PC-9 (cell line): ENCODE measurements at regions not wholly inside any gene's neighbourhood (a gene's known extent, or its start where the extent isn't known, plus 50 kb on each side); places are given as distances from the start of the nearest gene placed in this dataset.

Experiments used
- BruUV-seq: library from RNA; stranded (reverse); fragments of 400-500 nt; replicated peaks from 2 replicates; lab custom pipeline; 2021; lab: Mats Ljungman, UMichigan
- CTCF ChIA-PET: fragments of 300-600 bp; sonication (Branson Sonifier 250); formaldehyde crosslinking; loops from one replicate; lab custom pipeline; 2022; ENCODE audit warnings: antibody characterized with exemption; lab: Charles Lee
- POLR2A ChIA-PET: fragments of 300-600 bp; sonication (Branson Sonifier 250); formaldehyde crosslinking; loops from one replicate; lab custom pipeline; 2022; ENCODE audit warnings: antibody characterized with exemption; ENCODE audit not compliant: unreplicated experiment; lab: Charles Lee
- DNase-seq, 2 experiments: peaks; one replicate each; pipeline versions ENCODE4 v3.0.0 to v3.0.0-alpha.2; 2015 to 2022; ENCODE audit warnings: mixed read lengths in 1 of 2
- H2AFZ ChIP-seq: fragments of 200-600 bp; sonication (generic); 2 replicates; pipeline ENCODE4 v1.8.1; 2017; ENCODE audit warnings: antibody characterized with exemption
- H3F3A ChIP-seq: fragments of 200-600 bp; sonication (generic); 2 replicates; pipeline ENCODE4 v1.8.1; 2017; ENCODE audit warnings: antibody characterized with exemption, mild to moderate bottlenecking, low read depth; ENCODE audit not compliant: insufficient read depth
- H3K27ac ChIP-seq: fragments of 200-600 bp; sonication (generic); 2 replicates; pipeline ENCODE4 v1.6.1; 2016; ENCODE audit warnings: mixed run types
- H3K27me3 ChIP-seq: fragments of 200-600 bp; sonication (generic); 2 replicates; pipeline ENCODE4 v1.6.1; 2016; ENCODE audit warnings: low read depth, mixed run types; ENCODE audit not compliant: insufficient read depth
- H3K36me3 ChIP-seq: fragments of 200-600 bp; sonication (generic); 2 replicates; pipeline ENCODE4 v1.6.1; 2016; ENCODE audit warnings: low read depth, mixed run types
- H3K4me1 ChIP-seq: fragments of 200-600 bp; sonication (generic); replicated peaks from 2 replicates; pipeline ENCODE4 v1.6.1; 2016; ENCODE audit warnings: mixed run types; ENCODE audit not compliant: insufficient read depth
- H3K4me2 ChIP-seq: fragments of 200-600 bp; sonication (generic); 2 replicates; pipeline ENCODE4 v1.6.1; 2017; ENCODE audit warnings: mixed run types
- H3K4me3 ChIP-seq: fragments of 200-600 bp; sonication (generic); 2 replicates; pipeline ENCODE4 v1.6.1; 2016; ENCODE audit warnings: mixed run types
- H3K79me2 ChIP-seq: fragments of 200-600 bp; sonication (generic); 2 replicates; pipeline ENCODE4 v1.6.1; 2017; ENCODE audit warnings: low read depth, mixed run types
- H3K9me2 ChIP-seq: fragments of 200-600 bp; sonication (generic); 2 replicates; pipeline ENCODE4 v1.8.1; 2017; ENCODE audit warnings: mild to moderate bottlenecking; ENCODE audit not compliant: insufficient read depth
- H3K9me3 ChIP-seq: fragments of 200-600 bp; sonication (generic); 2 replicates; pipeline ENCODE4 v1.8.1; 2016; ENCODE audit warnings: low read depth; ENCODE audit not compliant: insufficient read depth
- H4K20me1 ChIP-seq: fragments of 200-600 bp; sonication (generic); 2 replicates; pipeline ENCODE4 v1.8.1; 2017; ENCODE audit not compliant: insufficient read depth
- CTCF ChIP-seq: fragments of 200-600 bp; sonication (generic); conservative IDR thresholded peaks from 2 replicates; pipeline ENCODE4 v1.6.1; 2017; ENCODE audit warnings: mixed run types, antibody characterized with exemption, mild to moderate bottlenecking, moderate library complexity
- EZH2 ChIP-seq: fragments of 200-600 bp; sonication (generic); IDR thresholded peaks from 2 replicates; pipeline ENCODE4 v1.8.0; 2017; ENCODE audit warnings: antibody characterized with exemption, low read depth
- intact Hi-C: fragments of 100-400 bp; cut with micrococcal nuclease; formaldehyde crosslinking; loops from one replicate; pipeline ENCODE4 v1.10.0; 2022; ENCODE audit not compliant: unreplicated experiment

DNA sequence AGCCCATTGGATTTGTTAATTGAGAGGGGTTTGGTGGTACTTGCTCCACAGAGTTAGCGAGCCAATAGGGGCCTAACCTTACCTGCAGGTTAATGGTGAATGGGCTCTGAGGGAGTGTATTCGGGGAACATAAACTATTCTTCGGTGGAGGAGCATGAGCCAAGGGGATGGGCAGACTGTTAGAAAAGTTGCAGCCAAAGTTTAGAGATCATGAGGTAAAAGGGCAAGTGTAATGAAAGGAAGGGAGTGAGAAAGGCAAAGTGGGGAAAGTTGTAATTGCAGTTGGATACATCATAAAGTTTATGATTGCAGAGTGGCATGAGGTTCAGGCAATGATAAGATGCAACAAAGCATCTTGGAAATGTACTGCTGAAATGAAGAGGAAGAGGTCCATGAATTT is 142.1 kb upstream of the TBX18 start:
- Histone ChIP-seq H3K4me2 (no peak overlapping the region), H4K20me1 (no peaks in the 10 kb centered on the region), H2AFZ (no peak overlapping the region), H3K4me3 (no peak overlapping the region), H3K36me3 (no peaks in the 10 kb centered on the region), H3K27me3 (no peaks in the 10 kb centered on the region), H3K27ac (no peak overlapping the region), H3K4me1 (no peaks in the 10 kb centered on the region), H3K9me2 (no peaks in the 10 kb centered on the region), H3K79me2 (no peaks in the 10 kb centered on the region), H3F3A (no peaks in the 10 kb centered on the region), H3K9me3 (no peaks in the 10 kb centered on the region)
- no peak for DNase-seq
- BruUV-seq = no TSS peak
- TF ChIP-seq EZH2 (no peak), CTCF (no peak)
- ChIA-PET POLR2A (no interaction called here), CTCF (no interaction called here)
- intact Hi-C loops = no loop called here

DNA sequence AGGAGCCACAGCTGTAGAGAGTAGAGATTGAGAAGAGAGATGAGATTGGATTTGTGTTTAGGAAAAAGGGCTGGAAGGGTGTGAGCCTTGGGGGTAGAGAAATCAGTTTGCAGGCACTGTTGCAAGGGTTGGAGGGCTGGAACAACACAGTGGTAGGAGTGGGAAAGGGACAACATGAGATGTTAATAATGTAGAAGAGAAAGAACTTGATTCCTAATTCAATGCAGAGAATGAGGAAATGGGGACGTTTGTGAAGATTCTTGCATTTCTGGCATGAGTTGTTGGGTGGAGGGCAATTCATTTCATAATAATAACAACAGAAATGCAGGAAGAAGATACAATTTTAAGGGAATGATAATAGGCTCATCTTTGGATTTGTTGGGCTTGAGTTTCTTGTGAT is 141.4 kb upstream of the TBX18 start:
- no peaks in the 10 kb centered on the region for H3K9me2 ChIP-seq
- H3K4me3 ChIP-seq = no peak overlapping the region
- BruUV-seq = no TSS peak
- H3K27me3 ChIP-seq = no peaks in the 10 kb centered on the region
- no peak overlapping the region for H3K27ac ChIP-seq
- POLR2A ChIA-PET = no interaction called here
- intact Hi-C loops = no loop called here
- no peak overlapping the region for H2AFZ ChIP-seq
- H3K79me2 ChIP-seq = no peaks in the 10 kb centered on the region
- H3K36me3 ChIP-seq = no peaks in the 10 kb centered on the region
- no peak for TF ChIP-seq EZH2
- TF ChIP-seq CTCF = no peak
- DNase-seq = no peak
- CTCF ChIA-PET = no interaction called here
- H3F3A ChIP-seq = no peaks in the 10 kb centered on the region
- no peak overlapping the region for H3K4me2 ChIP-seq
- no peaks in the 10 kb centered on the region for H4K20me1 ChIP-seq
- no peaks in the 10 kb centered on the region for H3K4me1 ChIP-seq
- H3K9me3 ChIP-seq = no peaks in the 10 kb centered on the region

DNA sequence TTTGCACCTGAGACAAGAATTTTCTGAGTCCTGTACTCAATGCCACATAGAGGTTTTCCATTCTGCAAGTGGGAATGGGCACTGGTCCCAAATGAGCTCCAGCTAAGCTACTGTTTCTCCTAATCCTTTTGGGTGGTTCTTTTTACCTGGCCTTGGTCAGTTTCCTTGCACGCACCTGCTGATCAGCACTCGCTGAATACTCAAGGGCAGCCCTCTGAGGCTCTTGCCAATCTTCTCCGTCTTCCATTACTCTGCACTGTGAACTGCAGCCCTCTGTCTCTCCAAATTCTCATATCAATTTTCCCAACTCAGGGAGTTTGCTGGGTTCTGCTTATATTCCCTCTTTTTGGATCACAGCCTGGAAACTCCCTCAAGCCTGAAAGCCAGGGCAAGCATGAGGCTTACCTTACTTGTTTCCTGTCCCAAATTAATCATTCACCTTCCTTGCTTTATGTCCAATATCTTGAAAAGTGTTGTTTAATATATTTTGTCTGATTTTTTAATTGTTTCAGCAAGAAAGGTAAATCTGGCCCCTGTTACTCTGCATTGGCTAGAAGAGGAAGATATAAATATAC is 138.0 kb upstream of the TBX18 start:
- no peaks in the 10 kb centered on the region for H3K79me2 ChIP-seq
- TF ChIP-seq CTCF (no peak), EZH2 (no peak)
- H3K27me3 ChIP-seq = no peaks in the 10 kb centered on the region
- H3K9me2 ChIP-seq = no peaks in the 10 kb centered on the region
- no peaks in the 10 kb centered on the region for H3K9me3 ChIP-seq
- no peaks in the 10 kb centered on the region for H3F3A ChIP-seq
- CTCF ChIA-PET = no interaction called here
- BruUV-seq = no TSS peak
- H2AFZ ChIP-seq = no peak overlapping the region
- no peaks in the 10 kb centered on the region for H3K36me3 ChIP-seq
- DNase-seq = no peak
- H3K4me2 ChIP-seq = no peak overlapping the region
- POLR2A ChIA-PET = no interaction called here
- H3K27ac ChIP-seq = no peak overlapping the region
- no peaks in the 10 kb centered on the region for H3K4me1 ChIP-seq
- H3K4me3 ChIP-seq = no peak overlapping the region
- H4K20me1 ChIP-seq = no peaks in the 10 kb centered on the region
- intact Hi-C loops = no loop called here
